K562 (cell line): ENCODE measurements at regions not wholly inside any gene's neighbourhood (a gene's known extent, or its start where the extent isn't known, plus 50 kb on each side); places are given as distances from the start of the nearest gene placed in this dataset.

Source experiments
- ATAC-seq: fragments of 200-7000 bp; cut with Tn5 transposase; 3 replicates; pipeline ENCODE4 v1.9.1; 2020; ENCODE audit warnings: moderate library complexity
- BruUV-seq: library from RNA; stranded (reverse); fragments of 400-500 nt; replicated peaks from 2 replicates; lab custom pipeline; 2021; lab: Mats Ljungman, UMichigan
- CTCF ChIA-PET: fragments of 300-600 bp; formaldehyde crosslinking; extraction: SDS; loops from one replicate; lab custom pipeline; 2021; ENCODE audit warnings: low intra/inter-chr PET ratio; lab: Yijun Ruan, JAX
- POLR2A ChIA-PET: fragments of 300-600, 350-650 bp; sonication (Branson Sonifier 250); formaldehyde crosslinking; extraction: SDS; loops from one replicate; lab custom pipeline; 2021; ENCODE audit warnings: antibody characterized with exemption, inconsistent platforms; lab: Yijun Ruan, JAX
- DNase-seq, 4 experiments: peaks; one replicate each; pipeline versions ENCODE4 v3.0.0 to v3.0.0-alpha.2; 2011 to 2018; ENCODE audit warnings: low spot score in 3 of 4, mixed read lengths in 3 of 4; ENCODE audit errors: extremely low read depth in 1 of 4
- FAIRE-seq: peaks from 2 replicates; lab custom pipeline; 2011; peaks lifted over from hg19 to GRCh38; lab: Jason Lieb, UNC
- H2AFZ ChIP-seq: 2 replicates; pipeline ENCODE4 v1.6.0; 2011; ENCODE audit warnings: low read depth, low read length, control low read depth, inconsistent platforms
- H3K27ac ChIP-seq: fragments of 200-600 bp; 3 replicates; pipeline ENCODE4 v1.8.0; 2011; ENCODE audit warnings: low read depth, mild to moderate bottlenecking, control low read depth, inconsistent platforms, low read length, moderate library complexity, mixed read lengths; ENCODE audit errors: extremely low read depth
- H3K27me3 ChIP-seq, 2 experiments: fragments of 300-600 bp in 1 of 2; 2 replicates in 1 of 2; 3 replicates in 1 of 2; pipeline versions ENCODE4 v1.6.0 to v1.8.0; 2011; ENCODE audit warnings: inconsistent platforms in 2 of 2, low read length in 2 of 2, mild to moderate bottlenecking in 1 of 2, mixed read lengths in 1 of 2, moderate library complexity in 1 of 2; ENCODE audit not compliant: control insufficient read depth in 2 of 2, insufficient read depth in 2 of 2
- H3K36me3 ChIP-seq: fragments of 300-600 bp; 3 replicates; pipeline ENCODE4 v1.8.0; 2011; ENCODE audit warnings: mild to moderate bottlenecking, low read length, inconsistent platforms; ENCODE audit not compliant: control insufficient read depth, insufficient read depth
- H3K4me1 ChIP-seq, 2 experiments: fragments of 200-600 bp in 1 of 2; replicated peaks in 1 of 2; 2 replicates in 1 of 2; 3 replicates in 1 of 2; pipeline versions ENCODE4 v1.5.1 to v1.8.0; 2011; ENCODE audit warnings: inconsistent platforms in 2 of 2, low read length in 2 of 2, mild to moderate bottlenecking in 1 of 2, mixed read lengths in 1 of 2, moderate library complexity in 1 of 2; ENCODE audit not compliant: control insufficient read depth in 2 of 2, insufficient read depth in 2 of 2
- H3K4me2 ChIP-seq: 2 replicates; pipeline ENCODE4 v1.6.1; 2011; ENCODE audit warnings: low read length, control low read depth, inconsistent platforms, mixed read lengths; ENCODE audit not compliant: insufficient read depth
- H3K4me3 ChIP-seq: fragments of 200-600 bp; sonication (generic), shearing (Covaris generic); 2 replicates; pipeline ENCODE4 v1.5.1; 2016; ENCODE audit warnings: control low read depth, inconsistent platforms
- H3K79me2 ChIP-seq: fragments of 200-600 bp; 3 replicates; pipeline ENCODE4 v1.8.0; 2011; ENCODE audit warnings: low read length, inconsistent platforms; ENCODE audit not compliant: control insufficient read depth, insufficient read depth
- H3K9ac ChIP-seq, 2 experiments: 2 replicates each; pipeline versions ENCODE4 v1.6.0 to v1.6.1; 2011; ENCODE audit warnings: low read depth in 2 of 2, low read length in 2 of 2, control low read depth in 1 of 2, inconsistent platforms in 1 of 2, mild to moderate bottlenecking in 1 of 2, mixed read lengths in 1 of 2; ENCODE audit not compliant: insufficient read depth in 1 of 2
- H3K9me1 ChIP-seq: one replicate; pipeline ENCODE4 v1.6.0; 2011; ENCODE audit warnings: inconsistent platforms, mild to moderate bottlenecking, low read length, moderate library complexity; ENCODE audit not compliant: control insufficient read depth, insufficient read depth
- H3K9me3 ChIP-seq: replicated peaks from 2 replicates; pipeline ENCODE4 v1.5.1; 2011; ENCODE audit warnings: low read depth, low read length, inconsistent platforms; ENCODE audit not compliant: control insufficient read depth, insufficient read depth
- H4K20me1 ChIP-seq: replicated peaks from 2 replicates; pipeline ENCODE4 v1.6.1; 2011; ENCODE audit warnings: low read length, inconsistent platforms, mixed read lengths; ENCODE audit not compliant: control insufficient read depth, insufficient read depth
- HLTF ChIP-seq: fragments of 450-650 bp; IDR thresholded peaks from 2 replicates; pipeline ENCODE4 v1.6.1; 2016
- NRF1 ChIP-seq, 2 experiments: fragments of 450-650 bp; IDR thresholded peaks in 1 of 2; conservative IDR thresholded peaks in 1 of 2; 2 replicates each; pipeline ENCODE4 v1.6.1; 2014; ENCODE audit warnings: mild to moderate bottlenecking in 2 of 2
- ZSCAN29 ChIP-seq: fragments of 450-650 bp; IDR thresholded peaks from 2 replicates; pipeline ENCODE4 v1.6.1; 2017
- WGBS: fragments of 100-300 bp; shearing (Covaris generic); methylation state at CpG from one replicate; pipeline ENCODE4 v1.1.6; 2016; ENCODE audit warnings: low coverage, mixed read lengths; ENCODE audit not compliant: insufficient coverage; ENCODE audit errors: missing lambda C conversion rate; 5-methylcytosine and 5-hydroxymethylcytosine counted together
- in situ Hi-C: fragments of 300-500 bp; cut with MboI; formaldehyde crosslinking; loops from 4 replicates; pipeline ENCODE4 v1.15.0; 2018; ENCODE audit warnings: inconsistent platforms, mixed read lengths
- intact Hi-C: fragments of 100-400 bp; cut with micrococcal nuclease; formaldehyde crosslinking; loops from 2 replicates; pipeline ENCODE4 v1.14.2; 2022
- TF ChIP-seq, protein P1 (sequence below): fragments of 250-450 bp; sonication (Bioruptor Pico); IDR thresholded peaks from 2 replicates; pipeline ENCODE4 v1.5.0; 2021; ENCODE audit warnings: mild to moderate bottlenecking, moderate library complexity

DNA sequence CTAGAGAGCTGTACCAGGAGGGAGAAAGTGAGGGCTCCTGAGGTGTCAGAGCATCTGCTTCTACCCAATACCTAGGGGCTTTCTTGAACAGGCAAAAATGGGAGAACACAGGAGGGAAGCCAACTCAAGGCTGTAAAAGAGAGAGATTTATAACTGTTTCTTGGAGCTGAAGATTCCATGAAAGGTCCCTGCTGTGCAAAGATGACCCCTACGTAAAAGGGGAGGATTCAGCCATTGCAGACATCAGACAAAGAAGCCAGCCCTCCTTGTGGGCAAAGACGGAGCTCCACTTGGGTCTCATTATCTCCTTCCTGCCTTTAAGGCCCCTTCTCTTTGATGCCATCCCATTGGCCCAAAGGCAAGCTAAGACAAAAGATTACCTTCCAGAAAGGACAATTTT is 524.1 kb upstream of the CAMK1G start:
- in situ Hi-C loops, result no loop called here
- 0% methylated on average over 2 of the region's 2 CpGs for WGBS

More for the DNA sequence above, 524.1 kb upstream of the CAMK1G start:
- ATAC-seq (no peak), DNase-seq (no peak), FAIRE-seq (no peak)
- Histone ChIP-seq H3K9me1 (no peaks in the 10 kb centered on the region), H3K4me3 (no peak overlapping the region), H3K36me3 (no peaks in the 10 kb centered on the region), H3K9ac (no peak overlapping the region), H3K27me3 (no peaks in the 10 kb centered on the region), H3K9me3 (no peaks in the 10 kb centered on the region), H3K79me2 (no peaks in the 10 kb centered on the region), H3K4me2 (no peak overlapping the region), H4K20me1 (no peaks in the 10 kb centered on the region), H3K4me1 (no peaks in the 10 kb centered on the region), H3K27ac (no peak overlapping the region), H2AFZ (no peak overlapping the region)
- POLR2A ChIA-PET, result no interaction called here
- no TSS peak for BruUV-seq
- intact Hi-C loops, result no loop called here
- CTCF ChIA-PET, result no interaction called here
- TF ChIP-seq, protein P1, sequence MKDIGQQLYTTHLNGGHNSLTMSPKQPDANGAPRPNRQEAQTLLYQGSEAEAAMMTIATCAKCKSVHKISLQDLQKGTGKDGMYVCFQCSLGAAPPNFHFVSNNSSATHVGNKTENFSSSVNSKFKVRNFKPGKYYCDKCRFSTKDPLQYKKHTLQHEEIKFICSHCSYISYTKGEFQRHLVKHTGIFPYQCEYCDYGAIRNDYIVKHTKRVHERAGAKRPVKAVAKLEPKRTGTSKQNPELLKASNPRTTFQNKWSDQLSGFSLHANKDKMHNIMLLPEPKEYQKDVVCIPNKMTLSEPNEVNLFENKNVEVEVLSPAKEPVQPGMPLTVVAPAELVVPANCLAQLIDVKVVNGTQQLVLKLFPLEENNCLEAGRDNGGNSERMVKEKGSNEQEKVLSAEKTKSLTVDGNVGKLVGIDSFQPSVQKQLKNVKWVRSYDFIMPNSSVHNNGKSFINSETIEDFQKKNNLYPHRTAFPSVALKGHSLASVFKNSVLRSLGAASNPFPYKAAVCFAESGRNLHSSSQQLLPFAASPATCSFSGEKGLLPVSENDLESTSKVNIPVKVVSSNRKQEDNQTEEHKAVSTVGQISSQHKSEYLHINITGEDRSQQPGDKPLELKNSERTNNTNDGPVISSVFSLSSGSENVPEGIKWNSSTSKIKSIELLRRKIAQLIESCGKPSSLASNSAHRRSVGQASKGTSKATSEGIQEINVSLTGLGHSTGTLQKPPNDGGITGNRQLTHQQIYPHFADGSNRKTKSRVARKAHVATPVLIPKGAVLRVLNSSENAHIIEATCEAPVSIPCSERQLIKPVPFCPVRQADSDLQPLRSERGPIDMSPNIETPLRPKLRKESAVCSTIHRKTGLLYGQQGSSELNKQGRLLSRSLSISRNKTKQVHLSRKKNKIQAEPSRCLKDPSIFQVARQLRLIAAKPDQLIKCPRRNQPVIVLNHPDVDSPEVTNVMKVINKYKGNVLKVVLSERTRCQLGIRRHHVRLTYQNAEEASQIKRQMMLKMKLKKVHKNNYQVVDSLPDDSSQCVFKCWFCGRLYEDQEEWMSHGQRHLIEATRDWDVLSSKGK (CRISPR knock-in tag), result no peak
- TF ChIP-seq ZSCAN29, result no peak
- TF ChIP-seq HLTF, result no peak
- TF ChIP-seq NRF1 (conservative IDR thresholded peaks at IDR 0.05 in 1 of 2, IDR thresholded peaks at IDR 0.05 in 1 of 2), result no peak
